Spleen (tissue), 11 donors: ENCODE measurements at regions not wholly inside any gene's neighbourhood (a gene's known extent, or its start where the extent isn't known, plus 50 kb on each side); places are given as distances from the start of the nearest gene placed in this dataset.

ENCODE experiments used
- DNase-seq: peaks from one replicate; pipeline ENCODE4 v3.0.0-alpha.2; 2020
- H3K27ac ChIP-seq, 8 donors: fragments of 200-600 bp; sonication (generic) in 7 of 8; 1 replicate in 4 of 8; 2 replicates in 4 of 8; pipeline versions ENCODE4 v1.5.0 to v1.8.0; 2016 to 2021; ENCODE audit warnings: inconsistent platforms in 4 of 8, mild to moderate bottlenecking in 4 of 8, moderate library complexity in 1 of 8
- H3K27me3 ChIP-seq, 7 donors: fragments of 200-600 bp; sonication (generic) in 6 of 7; replicated peaks in 1 of 7; 1 replicate in 4 of 7; 2 replicates in 3 of 7; pipeline versions ENCODE4 v1.5.0 to v1.8.0; 2016 to 2021; ENCODE audit warnings: inconsistent platforms in 3 of 7, mild to moderate bottlenecking in 1 of 7
- H3K36me3 ChIP-seq, 6 donors: fragments of 200-600 bp; sonication (generic) in 5 of 6; 1 replicate in 4 of 6; 2 replicates in 2 of 6; pipeline versions ENCODE4 v1.5.0 to v1.8.0; 2016 to 2021; ENCODE audit warnings: inconsistent platforms in 2 of 6
- H3K4me1 ChIP-seq, 6 donors: fragments of 200-600 bp; sonication (generic) in 5 of 6; 1 replicate in 3 of 6; 2 replicates in 3 of 6; pipeline versions ENCODE4 v1.5.0 to v1.8.0; 2016 to 2021; ENCODE audit warnings: inconsistent platforms in 3 of 6
- H3K4me3 ChIP-seq, 8 donors: fragments of 200-600 bp; sonication (generic) in 7 of 8; 1 replicate in 4 of 8; 2 replicates in 4 of 8; pipeline versions ENCODE4 v1.5.0 to v1.8.0; 2016 to 2021; ENCODE audit warnings: inconsistent platforms in 4 of 8, mild to moderate bottlenecking in 4 of 8, moderate library complexity in 2 of 8
- H3K9me3 ChIP-seq, 8 donors: fragments of 200-600 bp; sonication (generic) in 7 of 8; 1 replicate in 4 of 8; 2 replicates in 4 of 8; pipeline versions ENCODE4 v1.5.0 to v1.8.0; 2016 to 2021; ENCODE audit warnings: inconsistent platforms in 4 of 8
- POLR2A ChIP-seq, 3 donors: fragments of 450-650 bp; IDR thresholded peaks; one replicate each; pipeline ENCODE4 v1.5.1; 2017; ENCODE audit warnings: antibody characterized with exemption in 3 of 3, mild to moderate bottlenecking in 1 of 3
- POLR2AphosphoS5 ChIP-seq, 3 donors: sonication (generic); formaldehyde crosslinking; IDR thresholded peaks; one replicate each; pipeline ENCODE4 v1.5.1; 2017; ENCODE audit warnings: antibody characterized with exemption in 3 of 3
- WGBS, 5 donors: extraction: QIAGEN DNeasy Blood & Tissue Kit in 3 of 5; methylation state at CpG; one replicate each; pipeline versions ENCODE4 v1.1.5 to v1.1.7; 2013 to 2018; 5-methylcytosine and 5-hydroxymethylcytosine counted together
- intact Hi-C: fragments of 100-400 bp; cut with DNase I; formaldehyde crosslinking; loops from one replicate; pipeline ENCODE4 v1.15.0; 2023; ENCODE audit warnings: low total_unique reads
- TF ChIP-seq, protein P1 (sequence below), 11 experiments: fragments of 200-600 bp in 7 of 11; fragments of 450-650 bp in 4 of 11; sonication (generic) in 4 of 11; IDR thresholded peaks in 8 of 11; conservative IDR thresholded peaks in 3 of 11; 1 replicate in 7 of 11; 2 replicates in 4 of 11; pipeline versions ENCODE4 v1.4.0 to v1.8.0; 2016 to 2021; ENCODE audit warnings: antibody characterized with exemption in 11 of 11, inconsistent platforms in 4 of 11, mild to moderate bottlenecking in 1 of 11
- donor health status: healthy with polysubstance abuse.
- donor health status: DM: no; HTN: no; CAD: no; lungs with moderate emphysema.
- donor health status: DM: no; HTN: no; CAD: no.
- donor health status: Bipolar disorder and iron deficiency.
- donor health status: healthy.
- donor health status: DM: no; HTN: no; CAD: no.
- donor health status: DM: yes; HTN: yes; CAD: no.

DNA sequence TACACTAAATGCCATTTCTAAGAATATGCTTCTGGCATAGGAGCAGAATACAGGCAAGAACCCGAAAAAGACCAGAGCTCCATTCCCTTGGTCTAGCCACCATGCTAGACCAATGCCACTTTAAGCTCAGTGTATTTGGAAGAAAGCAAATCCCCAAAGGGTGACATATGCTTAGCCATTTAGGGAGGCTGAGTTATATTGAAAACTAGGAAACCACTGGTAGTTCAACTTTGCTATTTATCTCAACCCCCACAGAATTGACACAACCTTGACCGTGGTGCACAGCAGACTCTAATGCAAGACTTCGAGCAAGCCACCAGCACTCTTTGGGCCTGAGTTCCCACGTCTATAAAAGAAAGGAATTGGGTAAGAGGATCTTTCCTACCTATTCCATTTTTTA, 167.9 kb downstream of the ADSS2 start:
- Histone ChIP-seq H3K27ac (no peak overlapping the region), H3K27me3 (no peaks in the 10 kb centered on the region), H3K4me1 (no peaks in the 10 kb centered on the region), H3K9me3 (peaks cover 0 to 4% (median 1%) of the 10 kb centered on the region in 8 donors), H3K36me3 (no peaks in the 10 kb centered on the region), H3K4me3 (no peak overlapping the region)
- intact Hi-C loops, result no loop called here
- no peak for DNase-seq
- whole genome bisulfite sequencing, 5 donors, result 74 to 89% (median 81%) methylated on average over 4 of the region's 4 CpGs
- TF ChIP-seq POLR2A (IDR thresholded peaks at IDR 0.05), result no peak
- TF ChIP-seq, protein P1, sequence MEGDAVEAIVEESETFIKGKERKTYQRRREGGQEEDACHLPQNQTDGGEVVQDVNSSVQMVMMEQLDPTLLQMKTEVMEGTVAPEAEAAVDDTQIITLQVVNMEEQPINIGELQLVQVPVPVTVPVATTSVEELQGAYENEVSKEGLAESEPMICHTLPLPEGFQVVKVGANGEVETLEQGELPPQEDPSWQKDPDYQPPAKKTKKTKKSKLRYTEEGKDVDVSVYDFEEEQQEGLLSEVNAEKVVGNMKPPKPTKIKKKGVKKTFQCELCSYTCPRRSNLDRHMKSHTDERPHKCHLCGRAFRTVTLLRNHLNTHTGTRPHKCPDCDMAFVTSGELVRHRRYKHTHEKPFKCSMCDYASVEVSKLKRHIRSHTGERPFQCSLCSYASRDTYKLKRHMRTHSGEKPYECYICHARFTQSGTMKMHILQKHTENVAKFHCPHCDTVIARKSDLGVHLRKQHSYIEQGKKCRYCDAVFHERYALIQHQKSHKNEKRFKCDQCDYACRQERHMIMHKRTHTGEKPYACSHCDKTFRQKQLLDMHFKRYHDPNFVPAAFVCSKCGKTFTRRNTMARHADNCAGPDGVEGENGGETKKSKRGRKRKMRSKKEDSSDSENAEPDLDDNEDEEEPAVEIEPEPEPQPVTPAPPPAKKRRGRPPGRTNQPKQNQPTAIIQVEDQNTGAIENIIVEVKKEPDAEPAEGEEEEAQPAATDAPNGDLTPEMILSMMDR (IDR thresholded peaks at IDR 0.05 in 8 of 11, conservative IDR thresholded peaks at IDR 0.05 in 3 of 11), result no peak
- TF ChIP-seq POLR2AphosphoS5 (IDR thresholded peaks at IDR 0.05), result no peak

DNA sequence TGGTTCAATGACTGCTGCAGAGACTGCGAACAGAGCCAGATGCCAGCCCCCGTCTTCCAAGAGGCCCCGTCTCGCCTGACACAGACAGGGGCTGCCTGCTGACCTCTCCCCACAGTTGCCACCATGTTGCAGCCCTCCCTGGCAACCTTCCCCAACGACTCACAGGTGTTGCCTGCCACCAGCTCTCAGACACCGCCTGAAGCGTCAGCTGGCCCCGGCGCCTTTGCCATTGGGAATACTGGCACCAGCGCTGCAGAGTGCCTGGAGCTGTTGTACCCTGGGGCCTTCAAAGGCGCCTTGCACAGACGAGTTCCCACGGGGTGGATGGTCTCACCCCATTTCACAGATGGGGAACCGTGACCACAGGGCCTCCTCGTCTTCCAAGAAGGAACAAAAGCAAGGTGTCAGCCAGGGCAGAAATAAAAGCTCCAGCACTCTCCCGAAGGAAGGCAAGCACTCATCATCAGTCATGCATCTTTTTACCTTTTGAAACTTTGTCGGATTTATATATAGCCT, 167.0 kb downstream of the ADSS2 start:
- no peak overlapping the region for H3K27ac ChIP-seq
- no peak for DNase-seq
- no peaks in the 10 kb centered on the region for H3K36me3 ChIP-seq
- TF ChIP-seq, protein P1 (IDR thresholded peaks at IDR 0.05 in 8 of 11, conservative IDR thresholded peaks at IDR 0.05 in 3 of 11), result no peak
- peaks cover 0 to 11% (median 2%) of the 10 kb centered on the region in 8 donors for H3K9me3 ChIP-seq
- no peaks in the 10 kb centered on the region for H3K27me3 ChIP-seq
- H3K4me3 ChIP-seq, result no peak overlapping the region
- intact Hi-C loops, result no loop called here
- no peaks in the 10 kb centered on the region for H3K4me1 ChIP-seq
- WGBS, 5 donors, result 88 to 92% (median 90%) methylated on average over 13 to 17 of the region's 17 CpGs

DNA sequence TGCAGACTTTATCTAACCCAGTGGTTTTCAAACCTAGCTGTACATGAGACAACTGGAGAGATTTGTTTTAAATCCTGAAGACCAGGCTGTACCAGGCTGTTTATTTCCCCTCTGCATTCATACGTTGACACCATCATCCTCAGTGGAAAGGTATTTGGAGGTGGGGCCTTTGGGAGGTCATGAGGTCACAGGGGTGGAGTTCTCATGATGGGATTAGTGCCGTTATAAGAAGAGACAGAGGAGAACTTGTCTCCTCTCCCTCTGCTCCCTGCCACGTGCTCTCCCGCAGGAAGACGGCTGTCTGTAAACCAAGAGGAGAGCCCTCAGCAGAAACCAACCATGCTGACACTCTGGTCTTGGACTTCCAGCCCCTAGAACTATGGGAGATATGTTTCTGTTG, 165.4 kb downstream of the ADSS2 start:
- intact Hi-C loops, result no loop called here
- no peaks in the 10 kb centered on the region for H3K4me1 ChIP-seq
- TF ChIP-seq, protein P1 (IDR thresholded peaks at IDR 0.05 in 8 of 11, conservative IDR thresholded peaks at IDR 0.05 in 3 of 11), result no peak
- TF ChIP-seq POLR2A (IDR thresholded peaks at IDR 0.05) (no peak), POLR2AphosphoS5 (IDR thresholded peaks at IDR 0.05) (no peak)
- DNase-seq, result no peak
- no peak overlapping the region for H3K4me3 ChIP-seq
- no peaks in the 10 kb centered on the region for H3K27me3 ChIP-seq
- H3K9me3 ChIP-seq, result peaks cover 0 to 11% (median 2%) of the 10 kb centered on the region in 8 donors
- no peaks in the 10 kb centered on the region for H3K36me3 ChIP-seq
- WGBS, 5 donors, result 82 to 93% (median 87%) methylated on average over 5 of the region's 5 CpGs
- no peak overlapping the region for H3K27ac ChIP-seq

DNA sequence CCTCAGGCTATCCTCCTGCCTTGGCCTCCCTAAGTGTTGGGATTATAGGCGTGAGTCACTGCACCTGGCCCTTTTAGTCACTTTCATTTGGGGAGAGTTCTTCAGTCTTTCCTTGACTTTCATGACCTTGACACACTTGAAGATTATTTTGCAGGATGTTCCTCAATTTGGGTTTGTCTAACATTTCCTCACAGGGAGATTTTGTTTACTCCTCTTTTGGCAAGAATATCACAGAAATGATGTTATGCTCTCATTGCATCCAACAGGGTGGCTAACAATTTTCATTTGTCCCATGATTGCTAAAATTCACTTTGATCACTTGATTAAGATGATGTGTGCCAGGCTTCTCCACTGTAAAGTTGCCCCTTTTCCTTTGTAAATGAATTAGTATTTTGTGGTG, 164.0 kb downstream of the ADSS2 start:
- no peaks in the 10 kb centered on the region for H3K4me1 ChIP-seq
- DNase-seq, result no peak
- H3K27me3 ChIP-seq, result no peaks in the 10 kb centered on the region
- 54 to 86% (median 71%) methylated on average over 1 of the region's 1 CpG for WGBS, 5 donors
- peaks cover 0 to 11% (median 2%) of the 10 kb centered on the region in 8 donors for H3K9me3 ChIP-seq
- TF ChIP-seq POLR2AphosphoS5 (IDR thresholded peaks at IDR 0.05), result no peak
- no peak for TF ChIP-seq POLR2A (IDR thresholded peaks at IDR 0.05)
- TF ChIP-seq, protein P1 (IDR thresholded peaks at IDR 0.05 in 8 of 11, conservative IDR thresholded peaks at IDR 0.05 in 3 of 11), result no peak
- H3K27ac ChIP-seq, result no peak overlapping the region
- intact Hi-C loops, result no loop called here
- no peaks in the 10 kb centered on the region for H3K36me3 ChIP-seq
- H3K4me3 ChIP-seq, result no peak overlapping the region
